ENCODE measurements at regions not wholly inside any gene's neighbourhood (a gene's known extent, or its start where the extent isn't known, plus 50 kb on each side); places are given as distances from the start of the nearest gene placed in this dataset.

DNA sequence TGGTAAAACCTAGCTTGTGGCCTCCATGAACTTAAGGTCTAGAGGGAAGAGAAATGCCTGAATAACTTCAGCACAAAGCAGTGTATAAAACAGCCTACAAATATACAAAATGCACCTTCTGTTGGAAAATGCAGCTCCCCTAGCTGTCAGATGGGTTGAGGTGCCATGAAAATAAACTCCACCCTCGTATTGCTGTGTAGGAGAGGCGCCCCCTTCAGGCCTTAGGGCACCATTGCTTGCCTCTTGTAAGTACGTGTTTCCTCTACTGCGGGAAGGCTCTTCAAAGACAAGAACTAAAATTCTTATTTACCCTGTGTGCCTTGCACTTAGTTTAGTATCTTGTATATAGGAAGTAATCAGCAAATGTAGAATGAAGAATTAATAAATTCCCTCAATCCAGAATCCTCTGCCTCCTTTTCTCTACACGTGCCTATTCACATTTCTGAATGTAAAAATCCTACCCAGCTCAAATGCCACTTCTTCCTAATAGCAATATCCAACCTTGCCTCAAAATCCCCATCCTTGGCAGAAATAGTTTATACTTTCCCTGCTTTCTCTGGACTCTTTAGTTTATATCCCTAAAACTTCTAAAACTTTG, 393.7 kb upstream of the PDE4D start:
- H3K4me3 ChIP-seq: no peak overlapping the region
- no peaks in the 10 kb centered on the region for H3K9me3 ChIP-seq
- H3K4me1 ChIP-seq: no peaks in the 10 kb centered on the region
- WGBS, 5 donors: 56 to 73% (median 66%) methylated on average over 5 of the region's 5 CpGs
- TF ChIP-seq POLR2AphosphoS5 (IDR thresholded peaks at IDR 0.05) (no peak), POLR2A (IDR thresholded peaks at IDR 0.05) (no peak), EP300 (IDR thresholded peaks at IDR 0.05) (no peak)
- TF ChIP-seq, protein P1, sequence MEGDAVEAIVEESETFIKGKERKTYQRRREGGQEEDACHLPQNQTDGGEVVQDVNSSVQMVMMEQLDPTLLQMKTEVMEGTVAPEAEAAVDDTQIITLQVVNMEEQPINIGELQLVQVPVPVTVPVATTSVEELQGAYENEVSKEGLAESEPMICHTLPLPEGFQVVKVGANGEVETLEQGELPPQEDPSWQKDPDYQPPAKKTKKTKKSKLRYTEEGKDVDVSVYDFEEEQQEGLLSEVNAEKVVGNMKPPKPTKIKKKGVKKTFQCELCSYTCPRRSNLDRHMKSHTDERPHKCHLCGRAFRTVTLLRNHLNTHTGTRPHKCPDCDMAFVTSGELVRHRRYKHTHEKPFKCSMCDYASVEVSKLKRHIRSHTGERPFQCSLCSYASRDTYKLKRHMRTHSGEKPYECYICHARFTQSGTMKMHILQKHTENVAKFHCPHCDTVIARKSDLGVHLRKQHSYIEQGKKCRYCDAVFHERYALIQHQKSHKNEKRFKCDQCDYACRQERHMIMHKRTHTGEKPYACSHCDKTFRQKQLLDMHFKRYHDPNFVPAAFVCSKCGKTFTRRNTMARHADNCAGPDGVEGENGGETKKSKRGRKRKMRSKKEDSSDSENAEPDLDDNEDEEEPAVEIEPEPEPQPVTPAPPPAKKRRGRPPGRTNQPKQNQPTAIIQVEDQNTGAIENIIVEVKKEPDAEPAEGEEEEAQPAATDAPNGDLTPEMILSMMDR (IDR thresholded peaks at IDR 0.05): peak in 4 of 7 experiments; percentile 25 to 44 (median 28)
- intact Hi-C loops (cut with DNase I; ENCODE audit: low total_unique reads): no loop called here
- peak; percentile 46 to 56 for DNase-seq
- H3K27ac ChIP-seq: no peak overlapping the region
- no peaks in the 10 kb centered on the region for H3K27me3 ChIP-seq
- H3K36me3 ChIP-seq: no peaks in the 10 kb centered on the region

DNA sequence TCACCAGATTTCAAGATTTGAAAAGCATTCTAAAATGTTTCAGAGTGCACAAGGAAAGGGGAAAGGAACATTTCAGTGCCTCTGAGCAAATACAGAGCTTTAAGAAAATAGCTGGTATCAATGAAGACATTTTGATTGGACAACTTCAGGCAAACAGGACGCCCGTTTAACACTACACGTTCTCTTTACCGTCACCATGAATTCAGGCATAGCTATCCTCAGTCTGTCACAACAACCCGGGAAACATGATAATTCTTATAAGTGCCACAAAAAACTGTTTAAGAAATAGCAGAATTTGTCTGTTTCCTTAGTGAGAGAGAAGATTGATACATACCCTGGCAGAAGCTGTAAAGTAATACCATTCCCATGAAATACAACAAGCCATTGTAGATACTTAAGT, 392.4 kb upstream of the PDE4D start:
- H3K27ac ChIP-seq: no peak overlapping the region
- DNase-seq: no peak
- H3K27me3 ChIP-seq: no peaks in the 10 kb centered on the region
- H3K4me1 ChIP-seq: no peaks in the 10 kb centered on the region
- intact Hi-C loops (cut with DNase I; ENCODE audit: low total_unique reads): no loop called here
- 75 to 86% (median 82%) methylated on average over 5 of the region's 5 CpGs for WGBS, 5 donors
- no peak overlapping the region for H3K4me3 ChIP-seq
- TF ChIP-seq POLR2AphosphoS5 (IDR thresholded peaks at IDR 0.05): no peak
- TF ChIP-seq POLR2A (IDR thresholded peaks at IDR 0.05): no peak
- TF ChIP-seq, protein P1 (IDR thresholded peaks at IDR 0.05): no peak
- TF ChIP-seq EP300 (IDR thresholded peaks at IDR 0.05): no peak
- no peaks in the 10 kb centered on the region for H3K36me3 ChIP-seq
- H3K9me3 ChIP-seq: no peaks in the 10 kb centered on the region

DNA sequence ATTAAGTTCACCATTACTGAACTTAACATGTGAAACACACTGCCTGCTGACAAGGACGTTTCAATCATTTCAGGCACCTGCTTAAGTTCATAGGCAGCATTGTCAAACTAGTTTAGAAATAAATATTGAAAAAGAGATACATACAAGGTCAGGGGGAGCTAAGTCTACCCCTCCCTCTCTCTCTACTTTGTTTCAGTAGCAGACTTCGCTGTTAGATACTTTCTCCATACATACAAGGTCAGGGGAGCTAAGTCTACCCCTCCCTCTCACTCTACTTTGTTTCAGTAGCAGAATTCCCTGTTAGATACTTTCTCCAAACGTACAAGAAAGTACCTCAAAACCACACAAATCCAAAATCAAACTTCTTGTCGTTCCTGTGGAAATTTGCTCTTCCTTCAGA, 387.4 kb upstream of the PDE4D start:
- Histone ChIP-seq H3K36me3 (no peaks in the 10 kb centered on the region), H3K27ac (no peak overlapping the region), H3K4me1 (peaks cover 0 to 11% (median 3%) of the 10 kb centered on the region in 4 donors), H3K27me3 (no peaks in the 10 kb centered on the region), H3K9me3 (no peaks in the 10 kb centered on the region), H3K4me3 (no peak overlapping the region)
- peak in 1 of 2 donors; percentile 20 for DNase-seq
- intact Hi-C loops (cut with DNase I; ENCODE audit: low total_unique reads): no loop called here
- 28 to 57% (median 46%) methylated on average over 4 of the region's 4 CpGs for WGBS, 5 donors
- TF ChIP-seq EP300 (IDR thresholded peaks at IDR 0.05) (no peak), POLR2AphosphoS5 (IDR thresholded peaks at IDR 0.05) (no peak), POLR2A (IDR thresholded peaks at IDR 0.05) (no peak)
- TF ChIP-seq, protein P1 (IDR thresholded peaks at IDR 0.05): no peak

DNA sequence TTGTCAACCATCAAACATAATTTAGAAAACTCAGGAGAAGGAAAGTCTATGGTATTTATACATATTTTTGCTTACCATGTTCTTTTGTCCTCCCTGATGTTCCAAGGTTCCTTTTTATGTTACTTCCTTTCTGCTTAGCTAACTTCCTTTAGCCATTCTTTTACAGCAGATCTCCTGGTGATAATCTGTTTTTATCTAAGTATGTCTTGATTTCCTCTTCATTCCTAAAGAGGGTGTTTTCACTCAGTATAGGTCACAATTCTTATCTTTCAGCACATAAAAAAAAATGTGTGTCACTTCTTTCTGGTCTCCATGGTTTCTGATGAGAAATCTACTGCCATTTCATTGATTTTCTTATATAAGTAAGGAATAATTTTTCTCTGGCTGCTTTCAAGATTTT, 384.4 kb upstream of the PDE4D start:
- intact Hi-C loops (cut with DNase I; ENCODE audit: low total_unique reads): no loop called here

More for the DNA sequence above, 384.4 kb upstream of the PDE4D start:
- DNase-seq: no peak
- no peak overlapping the region for H3K4me3 ChIP-seq
- no peaks in the 10 kb centered on the region for H3K27me3 ChIP-seq
- H3K4me1 ChIP-seq: peaks cover 0 to 11% (median 10%) of the 10 kb centered on the region in 4 donors
- H3K9me3 ChIP-seq: no peaks in the 10 kb centered on the region
- TF ChIP-seq POLR2AphosphoS5 (IDR thresholded peaks at IDR 0.05) (no peak), EP300 (IDR thresholded peaks at IDR 0.05) (no peak), POLR2A (IDR thresholded peaks at IDR 0.05) (no peak)
- TF ChIP-seq, protein P1 (IDR thresholded peaks at IDR 0.05): no peak
- no peaks in the 10 kb centered on the region for H3K36me3 ChIP-seq
- no peak overlapping the region for H3K27ac ChIP-seq
